ENCODE measurements at regions not wholly inside any gene's neighbourhood (a gene's known extent, or its start where the extent isn't known, plus 50 kb on each side); places are given as distances from the start of the nearest gene placed in this dataset.

DNA sequence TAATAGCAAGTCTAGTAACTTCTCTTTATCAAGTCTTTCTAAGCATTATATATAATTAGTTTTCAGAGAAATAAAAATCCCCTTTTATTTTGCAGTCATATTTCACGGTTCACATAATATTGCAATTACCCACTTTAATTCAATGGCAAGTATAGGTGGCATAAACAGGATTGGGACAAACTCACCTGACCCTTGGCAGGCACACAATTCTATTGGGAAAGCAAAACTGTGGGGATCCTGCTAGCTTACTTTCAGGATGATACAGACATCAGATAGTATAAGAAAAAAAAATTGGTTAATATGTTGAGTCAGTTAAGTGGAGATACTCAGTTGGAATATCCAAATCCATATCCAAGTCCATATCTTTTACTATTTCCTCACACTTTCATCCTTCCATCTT, 294.8 kb downstream of the SNX13 start:
- Histone ChIP-seq H3K27ac (ENCODE audit: low read depth in 2 of 2, low read length in 1 of 2) (no peak overlapping the region), H3K36me3 (replicated peaks in 1 of 2; ENCODE audit: control insufficient read depth in 1 of 2, insufficient read depth in 2 of 2, low read length in 1 of 2) (no peaks in the 10 kb centered on the region), H3K27me3 (ENCODE audit: insufficient read depth) (no peaks in the 10 kb centered on the region; the same call in 1 of the 2 replicates), H3F3A (replicated peaks; ENCODE audit: insufficient read depth) (no peaks in the 10 kb centered on the region), H3K9me2 (no peaks in the 10 kb centered on the region), H4K20me1 (ENCODE audit: insufficient read depth) (no peaks in the 10 kb centered on the region), H3K4me3 (ENCODE audit: low read depth in 2 of 2, low read length in 1 of 2) (no peak overlapping the region), H3K4me2 (no peak overlapping the region), H3K9ac (no peak overlapping the region), H3K9me3 (no peaks in the 10 kb centered on the region), H3K4me1 (ENCODE audit: control insufficient read depth in 1 of 2, insufficient read depth in 2 of 2, low read depth in 1 of 2, low read length in 1 of 2) (no peaks in the 10 kb centered on the region), H2AFZ (ENCODE audit: low read depth) (no peak overlapping the region), H3K79me2 (ENCODE audit: insufficient read depth) (no peaks in the 10 kb centered on the region)
- POLR2A ChIA-PET = no interaction called here
- CTCF ChIA-PET = interaction anchor here (2.0 kb wide), 1 partner anchor 10 kb away, joined by 7 read pairs; no protein-coding TSS in a partner anchor
- no peak for DNase-seq
- TF ChIP-seq TCF12 (IDR thresholded peaks at IDR 0.05) = no peak
- no peak for TF ChIP-seq SMC3 (IDR thresholded peaks at IDR 0.05; ENCODE audit: low read depth, low read length)
- no peak for TF ChIP-seq FOXJ3 (CRISPR knock-in tag; IDR thresholded peaks at IDR 0.05)
- TF ChIP-seq, protein P1, sequence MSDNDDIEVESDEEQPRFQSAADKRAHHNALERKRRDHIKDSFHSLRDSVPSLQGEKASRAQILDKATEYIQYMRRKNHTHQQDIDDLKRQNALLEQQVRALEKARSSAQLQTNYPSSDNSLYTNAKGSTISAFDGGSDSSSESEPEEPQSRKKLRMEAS (IDR thresholded peaks at IDR 0.05; ENCODE audit: low read depth) = no peak
- no peak for TF ChIP-seq JUND (IDR thresholded peaks at IDR 0.05)
- no peak for TF ChIP-seq RFX5 (IDR thresholded peaks at IDR 0.05; ENCODE audit: low read length)
- TF ChIP-seq GATA2 (CRISPR knock-in tag; IDR thresholded peaks at IDR 0.05) = no peak
- TF ChIP-seq YY1 (IDR thresholded peaks at IDR 0.05; ENCODE audit: low read depth) = no peak
- TF ChIP-seq FOXM1 (IDR thresholded peaks at IDR 0.05; ENCODE audit: low read depth) = no peak
- TF ChIP-seq MXI1 (IDR thresholded peaks at IDR 0.05; ENCODE audit: low read depth, low read length) = no peak
- TF ChIP-seq, protein P2, sequence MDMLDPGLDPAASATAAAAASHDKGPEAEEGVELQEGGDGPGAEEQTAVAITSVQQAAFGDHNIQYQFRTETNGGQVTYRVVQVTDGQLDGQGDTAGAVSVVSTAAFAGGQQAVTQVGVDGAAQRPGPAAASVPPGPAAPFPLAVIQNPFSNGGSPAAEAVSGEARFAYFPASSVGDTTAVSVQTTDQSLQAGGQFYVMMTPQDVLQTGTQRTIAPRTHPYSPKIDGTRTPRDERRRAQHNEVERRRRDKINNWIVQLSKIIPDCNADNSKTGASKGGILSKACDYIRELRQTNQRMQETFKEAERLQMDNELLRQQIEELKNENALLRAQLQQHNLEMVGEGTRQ (IDR thresholded peaks at IDR 0.05; ENCODE audit: borderline replicate concordance, low read depth, low read length) = no peak
- TF ChIP-seq NRF1 (IDR thresholded peaks at IDR 0.05; ENCODE audit: low read depth, low read length) = no peak
- TF ChIP-seq NFIC (IDR thresholded peaks at IDR 0.05; ENCODE audit: borderline replicate concordance) = no peak
- no peak for TF ChIP-seq EP300 (IDR thresholded peaks at IDR 0.05; ENCODE audit: borderline replicate concordance in 1 of 2, low read depth in 1 of 2, low read length in 1 of 2)
- no peak for TF ChIP-seq TAF1 (IDR thresholded peaks at IDR 0.05; ENCODE audit: borderline replicate concordance, low read depth, low read length)
- TF ChIP-seq, protein P3, sequence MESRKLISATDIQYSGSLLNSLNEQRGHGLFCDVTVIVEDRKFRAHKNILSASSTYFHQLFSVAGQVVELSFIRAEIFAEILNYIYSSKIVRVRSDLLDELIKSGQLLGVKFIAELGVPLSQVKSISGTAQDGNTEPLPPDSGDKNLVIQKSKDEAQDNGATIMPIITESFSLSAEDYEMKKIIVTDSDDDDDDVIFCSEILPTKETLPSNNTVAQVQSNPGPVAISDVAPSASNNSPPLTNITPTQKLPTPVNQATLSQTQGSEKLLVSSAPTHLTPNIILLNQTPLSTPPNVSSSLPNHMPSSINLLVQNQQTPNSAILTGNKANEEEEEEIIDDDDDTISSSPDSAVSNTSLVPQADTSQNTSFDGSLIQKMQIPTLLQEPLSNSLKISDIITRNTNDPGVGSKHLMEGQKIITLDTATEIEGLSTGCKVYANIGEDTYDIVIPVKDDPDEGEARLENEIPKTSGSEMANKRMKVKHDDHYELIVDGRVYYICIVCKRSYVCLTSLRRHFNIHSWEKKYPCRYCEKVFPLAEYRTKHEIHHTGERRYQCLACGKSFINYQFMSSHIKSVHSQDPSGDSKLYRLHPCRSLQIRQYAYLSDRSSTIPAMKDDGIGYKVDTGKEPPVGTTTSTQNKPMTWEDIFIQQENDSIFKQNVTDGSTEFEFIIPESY (IDR thresholded peaks at IDR 0.05; ENCODE audit: borderline replicate concordance, low read depth) = no peak
- no peak for TF ChIP-seq FOSL2 (IDR thresholded peaks at IDR 0.05; ENCODE audit: borderline replicate concordance, low read depth)
- TF ChIP-seq, protein P4, sequence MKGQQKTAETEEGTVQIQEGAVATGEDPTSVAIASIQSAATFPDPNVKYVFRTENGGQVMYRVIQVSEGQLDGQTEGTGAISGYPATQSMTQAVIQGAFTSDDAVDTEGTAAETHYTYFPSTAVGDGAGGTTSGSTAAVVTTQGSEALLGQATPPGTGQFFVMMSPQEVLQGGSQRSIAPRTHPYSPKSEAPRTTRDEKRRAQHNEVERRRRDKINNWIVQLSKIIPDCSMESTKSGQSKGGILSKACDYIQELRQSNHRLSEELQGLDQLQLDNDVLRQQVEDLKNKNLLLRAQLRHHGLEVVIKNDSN (IDR thresholded peaks at IDR 0.05; ENCODE audit: borderline replicate concordance, low read depth) = no peak
- WGBS (ENCODE audit: low lambda C conversion rate) = 32% methylated on average over 1 of the region's 1 CpG

Measured in SK-N-SH (cell line).